HCT116 (cell line): ENCODE measurements at regions not wholly inside any gene's neighbourhood (a gene's known extent, or its start where the extent isn't known, plus 50 kb on each side); places are given as distances from the start of the nearest gene placed in this dataset.

Experiments used
- ATAC-seq: fragments of 200-7000 bp; cut with Tn5 transposase; 2 replicates; pipeline ENCODE4 v1.9.1; 2020; ENCODE audit warnings: mild to moderate bottlenecking, moderate library complexity
- BruUV-seq: library from RNA; stranded (reverse); fragments of 400-500 nt; replicated peaks from 2 replicates; lab custom pipeline; 2021; lab: Mats Ljungman, UMichigan
- CTCF ChIA-PET: fragments of 300-600 bp; sonication (Branson Sonifier 250); formaldehyde crosslinking; loops from one replicate; lab custom pipeline; 2021; ENCODE audit warnings: antibody characterized with exemption; lab: Charles Lee
- POLR2A ChIA-PET: fragments of 300-600, 350-600 bp; sonication (Branson Sonifier 250); formaldehyde crosslinking; loops from one replicate; lab custom pipeline; 2021; ENCODE audit warnings: antibody characterized with exemption; lab: Charles Lee
- RAD21 ChIA-PET, 2 experiments: fragments of 300-600 bp; sonication (Branson Sonifier 250); formaldehyde crosslinking; loops; one replicate each; lab custom pipeline; 2023; ENCODE audit warnings: low total read pairs in 2 of 2; ENCODE audit not compliant: uncharacterized antibody in 2 of 2, unreplicated experiment in 2 of 2, low non-redundant PET in 1 of 2; lab: Charles Lee
- DNase-seq: peaks from one replicate; pipeline ENCODE4 v3.0.0-alpha.2; 2010; ENCODE audit warnings: low read depth, low spot score
- H2AFZ ChIP-seq: fragments of 200-600 bp; shearing (Covaris generic), sonication (generic); 2 replicates; pipeline ENCODE4 v1.6.1; 2017; ENCODE audit warnings: low read depth, mixed run types, mixed read lengths, antibody characterized with exemption, low read length; ENCODE audit not compliant: poor library complexity, severe bottlenecking
- H3K27ac ChIP-seq: 2 replicates; pipeline ENCODE4 v1.5.1; 2012; ENCODE audit warnings: low read depth, low read length
- H3K27me3 ChIP-seq: fragments of 200-600 bp; sonication (generic); 2 replicates; pipeline ENCODE4 v1.6.1; 2016; ENCODE audit warnings: mixed run types, low read length, mixed read lengths; ENCODE audit not compliant: insufficient read depth
- H3K36me3 ChIP-seq, 2 experiments: fragments of 200-500 bp in 1 of 2; fragments of 200-600 bp in 1 of 2; sonication (Bioruptor generic) in 1 of 2; sonication (generic) in 1 of 2; 2 replicates each; pipeline versions ENCODE4 v1.5.1 to v1.6.1; 2014 to 2016; ENCODE audit warnings: low read length in 2 of 2, inconsistent platforms in 1 of 2, mixed read lengths in 1 of 2, mixed run types in 1 of 2; ENCODE audit not compliant: insufficient read depth in 2 of 2, control insufficient read depth in 1 of 2
- H3K4me1 ChIP-seq, 2 experiments: fragments of 200-600 bp in 1 of 2; sonication (generic) in 1 of 2; 2 replicates each; pipeline versions ENCODE4 v1.5.1 to v1.6.1; 2012 to 2017; ENCODE audit warnings: low read length in 2 of 2, inconsistent platforms in 1 of 2, mild to moderate bottlenecking in 1 of 2, mixed read lengths in 1 of 2, mixed run types in 1 of 2, moderate library complexity in 1 of 2; ENCODE audit not compliant: insufficient read depth in 2 of 2, control insufficient read depth in 1 of 2
- H3K4me2 ChIP-seq: fragments of 200-600 bp; sonication (generic); 2 replicates; pipeline ENCODE4 v1.6.1; 2017; ENCODE audit warnings: mixed run types, low read length, mixed read lengths
- H3K4me3 ChIP-seq, 2 experiments: fragments of 200-600 bp in 1 of 2; sonication (generic) in 1 of 2; replicated peaks in 1 of 2; 2 replicates each; pipeline ENCODE4 v1.5.1; 2011 to 2016; ENCODE audit warnings: low read length in 2 of 2, control low read depth in 1 of 2, low read depth in 1 of 2, mild to moderate bottlenecking in 1 of 2, mixed read lengths in 1 of 2, mixed run types in 1 of 2
- H3K79me2 ChIP-seq: fragments of 200-600 bp; sonication (generic); 2 replicates; pipeline ENCODE4 v1.6.1; 2017; ENCODE audit warnings: mild to moderate bottlenecking, mixed run types, low read length, moderate library complexity, mixed read lengths; ENCODE audit not compliant: insufficient read depth
- H3K9ac ChIP-seq: fragments of 200-600 bp; sonication (generic); 2 replicates; pipeline ENCODE4 v1.6.1; 2016; ENCODE audit warnings: low read length, mixed read lengths
- H3K9me2 ChIP-seq: fragments of 200-600 bp; sonication (generic), shearing (Covaris generic); 2 replicates; pipeline ENCODE4 v1.6.1; 2017; ENCODE audit warnings: mixed run types, mild to moderate bottlenecking, moderate library complexity; ENCODE audit not compliant: insufficient read depth
- H3K9me3 ChIP-seq, 2 experiments: fragments of 200-500 bp in 1 of 2; fragments of 200-600 bp in 1 of 2; sonication (Bioruptor generic) in 1 of 2; sonication (generic) in 1 of 2; 2 replicates each; pipeline ENCODE4 v1.6.1; 2014 to 2017; ENCODE audit warnings: low read length in 2 of 2, mixed read lengths in 2 of 2, inconsistent platforms in 1 of 2, low read depth in 1 of 2, mild to moderate bottlenecking in 1 of 2, mixed run types in 1 of 2, moderate library complexity in 1 of 2; ENCODE audit not compliant: control insufficient read depth in 1 of 2, insufficient read depth in 1 of 2
- H4K20me1 ChIP-seq: fragments of 200-600 bp; sonication (generic), shearing (Covaris generic); 2 replicates; pipeline ENCODE4 v1.6.1; 2017; ENCODE audit warnings: mixed run types, mild to moderate bottlenecking, moderate library complexity; ENCODE audit not compliant: insufficient read depth
- CBX3 ChIP-seq: IDR thresholded peaks from 2 replicates; pipeline ENCODE4 v1.6.1; 2012; ENCODE audit warnings: low read depth
- EGR1 ChIP-seq: IDR thresholded peaks from 2 replicates; pipeline ENCODE4 v1.6.1; 2012; ENCODE audit warnings: low read depth
- ELF1 ChIP-seq: IDR thresholded peaks from 2 replicates; pipeline ENCODE4 v1.6.1; 2012; ENCODE audit warnings: low read depth, borderline replicate concordance
- EZH2 ChIP-seq: fragments of 200-600 bp; sonication (generic); IDR thresholded peaks from 2 replicates; pipeline ENCODE4 v1.6.1; 2017; ENCODE audit warnings: antibody characterized with exemption, mixed run types
- FOSL1 ChIP-seq: IDR thresholded peaks from 2 replicates; pipeline ENCODE4 v1.6.1; 2012; ENCODE audit warnings: low read depth
- YY1 ChIP-seq: IDR thresholded peaks from 2 replicates; pipeline ENCODE4 v1.6.1; 2011; ENCODE audit warnings: low read length, low read depth, moderate library complexity, mild to moderate bottlenecking; ENCODE audit not compliant: insufficient replicate concordance; ENCODE audit errors: extremely low read depth
- ZFX ChIP-seq: fragments of 450-650 bp; IDR thresholded peaks from 2 replicates; pipeline ENCODE4 v1.6.1; 2017
- intact Hi-C: fragments of 100-400 bp; cut with micrococcal nuclease; formaldehyde crosslinking; loops from 2 replicates; pipeline ENCODE4 v1.10.0; 2022
- TF ChIP-seq, protein P1 (sequence below): IDR thresholded peaks from 2 replicates; pipeline ENCODE4 v1.6.1; 2012
- TF ChIP-seq, protein P2 (sequence below): IDR thresholded peaks from 2 replicates; pipeline ENCODE4 v1.6.1; 2011; ENCODE audit warnings: mild to moderate bottlenecking, low read length, moderate library complexity; ENCODE audit not compliant: insufficient replicate concordance; ENCODE audit errors: extremely low read depth
- TF ChIP-seq, protein P3 (sequence below): IDR thresholded peaks from 2 replicates; pipeline ENCODE4 v1.6.1; 2012; ENCODE audit warnings: low read depth

DNA sequence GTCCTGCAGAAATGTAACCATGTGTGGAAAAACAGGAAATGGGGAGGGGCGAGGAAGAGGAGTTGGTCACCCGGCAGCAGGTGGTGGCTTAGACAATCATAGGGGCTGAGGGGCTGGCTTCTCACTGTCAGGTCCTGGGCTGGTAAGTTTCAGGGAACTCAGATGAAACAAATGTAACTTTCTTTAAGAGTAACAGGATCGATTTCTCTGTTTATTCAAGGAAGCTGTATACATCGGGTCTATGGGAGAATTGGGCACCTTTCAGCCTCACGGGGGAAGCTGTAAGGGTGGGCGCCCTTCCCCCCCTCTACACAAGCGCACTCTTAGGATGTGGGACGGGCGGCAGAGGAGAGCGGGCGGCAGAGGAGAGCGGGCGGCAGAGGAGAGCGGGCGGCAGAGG lies 104.3 kb upstream of the SIMC1 start:
- CTCF ChIA-PET = no interaction called here
- RAD21 ChIA-PET = no interaction called here
- no peak for DNase-seq
- H2AFZ ChIP-seq = no peak overlapping the region
- ATAC-seq = no peak
- no peaks in the 10 kb centered on the region for H3K79me2 ChIP-seq
- intact Hi-C loops = no loop called here
- no peaks in the 10 kb centered on the region for H3K36me3 ChIP-seq
- H3K9ac ChIP-seq = no peak overlapping the region
- H3K4me2 ChIP-seq = no peak overlapping the region
- POLR2A ChIA-PET = no interaction called here
- no TSS peak for BruUV-seq
- no peaks in the 10 kb centered on the region for H3K4me1 ChIP-seq
- no peaks in the 10 kb centered on the region for H3K9me3 ChIP-seq
- H3K9me2 ChIP-seq = no peaks in the 10 kb centered on the region
- H3K27ac ChIP-seq = no peak overlapping the region
- no peak for TF ChIP-seq FOSL1
- no peak for TF ChIP-seq CBX3
- TF ChIP-seq EGR1 = no peak
- TF ChIP-seq, protein P1, sequence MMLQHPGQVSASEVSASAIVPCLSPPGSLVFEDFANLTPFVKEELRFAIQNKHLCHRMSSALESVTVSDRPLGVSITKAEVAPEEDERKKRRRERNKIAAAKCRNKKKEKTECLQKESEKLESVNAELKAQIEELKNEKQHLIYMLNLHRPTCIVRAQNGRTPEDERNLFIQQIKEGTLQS = no peak
- TF ChIP-seq, protein P2, sequence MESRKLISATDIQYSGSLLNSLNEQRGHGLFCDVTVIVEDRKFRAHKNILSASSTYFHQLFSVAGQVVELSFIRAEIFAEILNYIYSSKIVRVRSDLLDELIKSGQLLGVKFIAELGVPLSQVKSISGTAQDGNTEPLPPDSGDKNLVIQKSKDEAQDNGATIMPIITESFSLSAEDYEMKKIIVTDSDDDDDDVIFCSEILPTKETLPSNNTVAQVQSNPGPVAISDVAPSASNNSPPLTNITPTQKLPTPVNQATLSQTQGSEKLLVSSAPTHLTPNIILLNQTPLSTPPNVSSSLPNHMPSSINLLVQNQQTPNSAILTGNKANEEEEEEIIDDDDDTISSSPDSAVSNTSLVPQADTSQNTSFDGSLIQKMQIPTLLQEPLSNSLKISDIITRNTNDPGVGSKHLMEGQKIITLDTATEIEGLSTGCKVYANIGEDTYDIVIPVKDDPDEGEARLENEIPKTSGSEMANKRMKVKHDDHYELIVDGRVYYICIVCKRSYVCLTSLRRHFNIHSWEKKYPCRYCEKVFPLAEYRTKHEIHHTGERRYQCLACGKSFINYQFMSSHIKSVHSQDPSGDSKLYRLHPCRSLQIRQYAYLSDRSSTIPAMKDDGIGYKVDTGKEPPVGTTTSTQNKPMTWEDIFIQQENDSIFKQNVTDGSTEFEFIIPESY = no peak
- TF ChIP-seq EZH2 = no peak
- TF ChIP-seq ELF1 = no peak
- TF ChIP-seq, protein P3, sequence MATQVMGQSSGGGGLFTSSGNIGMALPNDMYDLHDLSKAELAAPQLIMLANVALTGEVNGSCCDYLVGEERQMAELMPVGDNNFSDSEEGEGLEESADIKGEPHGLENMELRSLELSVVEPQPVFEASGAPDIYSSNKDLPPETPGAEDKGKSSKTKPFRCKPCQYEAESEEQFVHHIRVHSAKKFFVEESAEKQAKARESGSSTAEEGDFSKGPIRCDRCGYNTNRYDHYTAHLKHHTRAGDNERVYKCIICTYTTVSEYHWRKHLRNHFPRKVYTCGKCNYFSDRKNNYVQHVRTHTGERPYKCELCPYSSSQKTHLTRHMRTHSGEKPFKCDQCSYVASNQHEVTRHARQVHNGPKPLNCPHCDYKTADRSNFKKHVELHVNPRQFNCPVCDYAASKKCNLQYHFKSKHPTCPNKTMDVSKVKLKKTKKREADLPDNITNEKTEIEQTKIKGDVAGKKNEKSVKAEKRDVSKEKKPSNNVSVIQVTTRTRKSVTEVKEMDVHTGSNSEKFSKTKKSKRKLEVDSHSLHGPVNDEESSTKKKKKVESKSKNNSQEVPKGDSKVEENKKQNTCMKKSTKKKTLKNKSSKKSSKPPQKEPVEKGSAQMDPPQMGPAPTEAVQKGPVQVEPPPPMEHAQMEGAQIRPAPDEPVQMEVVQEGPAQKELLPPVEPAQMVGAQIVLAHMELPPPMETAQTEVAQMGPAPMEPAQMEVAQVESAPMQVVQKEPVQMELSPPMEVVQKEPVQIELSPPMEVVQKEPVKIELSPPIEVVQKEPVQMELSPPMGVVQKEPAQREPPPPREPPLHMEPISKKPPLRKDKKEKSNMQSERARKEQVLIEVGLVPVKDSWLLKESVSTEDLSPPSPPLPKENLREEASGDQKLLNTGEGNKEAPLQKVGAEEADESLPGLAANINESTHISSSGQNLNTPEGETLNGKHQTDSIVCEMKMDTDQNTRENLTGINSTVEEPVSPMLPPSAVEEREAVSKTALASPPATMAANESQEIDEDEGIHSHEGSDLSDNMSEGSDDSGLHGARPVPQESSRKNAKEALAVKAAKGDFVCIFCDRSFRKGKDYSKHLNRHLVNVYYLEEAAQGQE = no peak
- TF ChIP-seq YY1 = no peak
- TF ChIP-seq ZFX = no peak
- no peaks in the 10 kb centered on the region for H3K27me3 ChIP-seq
- H4K20me1 ChIP-seq = no peaks in the 10 kb centered on the region
- H3K4me3 ChIP-seq = no peak overlapping the region
